OCI-LY3 (cell line): ENCODE measurements at regions not wholly inside any gene's neighbourhood (a gene's known extent, or its start where the extent isn't known, plus 50 kb on each side); places are given as distances from the start of the nearest gene placed in this dataset.

Experiments used
- H2AFZ ChIP-seq: fragments of 200-600, 300-600 bp; shearing (Covaris generic); 2 replicates; pipeline ENCODE4 v1.6.0; 2014; ENCODE audit warnings: antibody characterized with exemption, low read depth, low read length
- H3K27ac ChIP-seq: fragments of 200-600, 300-600 bp; sonication (generic); 2 replicates; pipeline ENCODE4 v1.5.1; 2014; ENCODE audit warnings: mild to moderate bottlenecking, low read length, moderate library complexity, mixed read lengths
- H3K27me3 ChIP-seq: fragments of 200-600, 300-600 bp; sonication (generic); 2 replicates; pipeline ENCODE4 v1.6.1; 2014; ENCODE audit warnings: low read depth, low read length, mixed read lengths
- H3K36me3 ChIP-seq: fragments of 200-600, 300-600 bp; sonication (generic); replicated peaks from 2 replicates; pipeline ENCODE3; 2014; ENCODE audit warnings: low read depth, low read length, mixed read lengths
- H3K4me1 ChIP-seq: fragments of 300-600, 200-600 bp; sonication (generic); 2 replicates; pipeline ENCODE4 v1.6.1; 2014; ENCODE audit warnings: low read length, mixed read lengths
- H3K4me2 ChIP-seq: fragments of 200-600, 300-600 bp; sonication (generic); 2 replicates; pipeline ENCODE4 v1.6.1; 2014; ENCODE audit warnings: low read length, mixed read lengths
- H3K4me3 ChIP-seq: fragments of 300-600, 200-600 bp; sonication (generic); 2 replicates; pipeline ENCODE4 v1.5.1; 2014; ENCODE audit warnings: antibody characterized with exemption, mild to moderate bottlenecking, low read length, moderate library complexity
- H3K79me2 ChIP-seq: fragments of 300-600, 200-600 bp; shearing (Covaris generic); 2 replicates; pipeline ENCODE4 v1.6.1; 2014; ENCODE audit warnings: mild to moderate bottlenecking, low read length, mixed read lengths
- H3K9ac ChIP-seq: fragments of 300-600, 200-600 bp; shearing (Covaris generic); 2 replicates; pipeline ENCODE4 v1.6.0; 2014; ENCODE audit warnings: mild to moderate bottlenecking, low read length, moderate library complexity
- H3K9me3 ChIP-seq: fragments of 200-600, 300-600 bp; shearing (Covaris generic); 2 replicates; pipeline ENCODE4 v1.6.1; 2014; ENCODE audit warnings: low read length, mixed read lengths; ENCODE audit not compliant: insufficient read depth
- H4K20me1 ChIP-seq: fragments of 200-600, 300-600 bp; sonication (generic); 2 replicates; pipeline ENCODE4 v1.6.1; 2016; ENCODE audit warnings: low read length, mixed read lengths; ENCODE audit not compliant: insufficient read depth
- EZH2phosphoT487 ChIP-seq: fragments of 200-600 bp; shearing (Covaris generic); IDR thresholded peaks from 2 replicates; pipeline ENCODE4 v1.6.1; 2018; ENCODE audit warnings: antibody characterized with exemption, mixed run types, low read depth
- TF ChIP-seq, protein P1 (sequence below): fragments of 200-600, 300-600 bp; sonication (generic); IDR thresholded peaks from 2 replicates; pipeline ENCODE4 v1.5.1; 2014; ENCODE audit warnings: antibody characterized with exemption, low read length, low read depth

- Histone ChIP-seq H3K4me3 (no peak overlapping the region), H3K27ac (no peak overlapping the region), H3K36me3 (no peaks in the 10 kb centered on the region), H3K79me2 (no peaks in the 10 kb centered on the region), H2AFZ (no peak overlapping the region), H3K9ac (no peak overlapping the region), H3K9me3 (no peaks in the 10 kb centered on the region), H3K27me3 (peaks cover 24% of the 10 kb centered on the region), H3K4me1 (no peaks in the 10 kb centered on the region), H4K20me1 (no peaks in the 10 kb centered on the region), H3K4me2 (no peak overlapping the region)
- no peak for TF ChIP-seq EZH2phosphoT487
- TF ChIP-seq, protein P1, sequence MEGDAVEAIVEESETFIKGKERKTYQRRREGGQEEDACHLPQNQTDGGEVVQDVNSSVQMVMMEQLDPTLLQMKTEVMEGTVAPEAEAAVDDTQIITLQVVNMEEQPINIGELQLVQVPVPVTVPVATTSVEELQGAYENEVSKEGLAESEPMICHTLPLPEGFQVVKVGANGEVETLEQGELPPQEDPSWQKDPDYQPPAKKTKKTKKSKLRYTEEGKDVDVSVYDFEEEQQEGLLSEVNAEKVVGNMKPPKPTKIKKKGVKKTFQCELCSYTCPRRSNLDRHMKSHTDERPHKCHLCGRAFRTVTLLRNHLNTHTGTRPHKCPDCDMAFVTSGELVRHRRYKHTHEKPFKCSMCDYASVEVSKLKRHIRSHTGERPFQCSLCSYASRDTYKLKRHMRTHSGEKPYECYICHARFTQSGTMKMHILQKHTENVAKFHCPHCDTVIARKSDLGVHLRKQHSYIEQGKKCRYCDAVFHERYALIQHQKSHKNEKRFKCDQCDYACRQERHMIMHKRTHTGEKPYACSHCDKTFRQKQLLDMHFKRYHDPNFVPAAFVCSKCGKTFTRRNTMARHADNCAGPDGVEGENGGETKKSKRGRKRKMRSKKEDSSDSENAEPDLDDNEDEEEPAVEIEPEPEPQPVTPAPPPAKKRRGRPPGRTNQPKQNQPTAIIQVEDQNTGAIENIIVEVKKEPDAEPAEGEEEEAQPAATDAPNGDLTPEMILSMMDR, result no peak
These were observed 124.8 kb upstream of the NTF3 start for GRCh38 chr12:5307065-5307464.

- Histone ChIP-seq H3K79me2 (no peaks in the 10 kb centered on the region), H3K4me3 (no peak overlapping the region), H3K36me3 (no peaks in the 10 kb centered on the region), H4K20me1 (no peaks in the 10 kb centered on the region), H3K27ac (no peak overlapping the region), H2AFZ (no peak overlapping the region), H3K27me3 (peaks cover 24% of the 10 kb centered on the region), H3K4me1 (no peaks in the 10 kb centered on the region), H3K9me3 (no peaks in the 10 kb centered on the region), H3K9ac (no peak overlapping the region), H3K4me2 (no peak overlapping the region)
- TF ChIP-seq EZH2phosphoT487, result no peak
- TF ChIP-seq, protein P1, result no peak
These were observed 123.7 kb upstream of the NTF3 start for GRCh38 chr12:5308216-5308615.

DNA sequence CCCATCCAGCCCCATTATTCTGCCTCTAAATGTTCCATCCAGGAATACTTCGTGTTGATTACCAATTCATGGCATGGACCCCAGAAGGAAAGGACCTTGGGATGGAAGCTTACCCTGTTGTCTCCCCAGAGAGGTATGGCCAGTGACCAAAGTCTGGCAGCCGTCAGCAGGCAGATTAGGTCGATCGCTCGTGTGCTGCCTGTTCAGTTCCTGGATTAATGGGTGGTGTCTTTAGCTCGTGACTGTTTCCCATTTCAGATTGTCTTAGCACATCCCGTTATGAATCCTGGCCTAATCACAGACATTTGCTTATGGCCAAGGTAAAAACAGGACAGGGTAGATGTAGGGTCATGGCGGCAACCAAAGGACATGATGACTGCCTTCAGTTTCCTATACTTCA is 122.9 kb upstream of the NTF3 start:
- H3K9ac ChIP-seq, result no peak overlapping the region
- H3K9me3 ChIP-seq, result no peaks in the 10 kb centered on the region
- H4K20me1 ChIP-seq, result no peaks in the 10 kb centered on the region
- H3K4me3 ChIP-seq, result no peak overlapping the region
- peaks cover 24% of the 10 kb centered on the region; the same call in 1 of the 2 replicates for H3K27me3 ChIP-seq
- no peak overlapping the region for H2AFZ ChIP-seq
- no peak overlapping the region for H3K4me2 ChIP-seq
- H3K27ac ChIP-seq, result no peak overlapping the region
- no peaks in the 10 kb centered on the region for H3K36me3 ChIP-seq
- H3K4me1 ChIP-seq, result no peaks in the 10 kb centered on the region
- TF ChIP-seq, protein P1, result no peak
- TF ChIP-seq EZH2phosphoT487, result no peak
- no peaks in the 10 kb centered on the region for H3K79me2 ChIP-seq

DNA sequence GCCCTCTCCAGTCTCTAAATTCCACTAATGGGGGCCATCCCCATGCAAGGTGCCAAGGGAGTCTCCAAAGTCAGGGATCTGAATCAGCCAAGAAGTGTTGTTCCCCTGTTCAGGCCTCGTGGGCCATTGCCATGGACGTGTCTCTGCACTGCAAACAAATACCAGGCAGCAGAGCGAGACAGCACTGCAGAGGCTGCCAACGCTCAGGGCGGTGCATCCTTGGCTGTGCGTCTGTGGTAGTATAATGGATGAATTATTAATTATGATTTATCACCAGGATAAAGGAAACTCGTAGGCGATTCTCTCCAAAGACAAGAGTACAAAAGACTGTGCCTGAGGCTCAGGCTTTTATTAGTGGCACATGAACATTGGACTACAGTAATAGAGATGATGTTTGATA is 122.3 kb upstream of the NTF3 start:
- Histone ChIP-seq H3K27me3 (peaks cover 20% of the 10 kb centered on the region; the same call in 1 of the 2 replicates), H3K27ac (no peak overlapping the region), H3K79me2 (no peaks in the 10 kb centered on the region), H4K20me1 (no peaks in the 10 kb centered on the region), H3K4me1 (no peaks in the 10 kb centered on the region), H3K9me3 (no peaks in the 10 kb centered on the region), H3K4me3 (no peak overlapping the region), H2AFZ (no peak overlapping the region), H3K36me3 (no peaks in the 10 kb centered on the region), H3K4me2 (no peak overlapping the region), H3K9ac (no peak overlapping the region)
- TF ChIP-seq, protein P1, result no peak
